ENCODE measurements at regions not wholly inside any gene's neighbourhood (a gene's known extent, or its start where the extent isn't known, plus 50 kb on each side); places are given as distances from the start of the nearest gene placed in this dataset.

GRCh38 chr20:50417023-50417329, 93.2 kb upstream of the PTPN1 start:
- H3K36me3 ChIP-seq = no peaks in the 10 kb centered on the region
- ATAC-seq = no peak
- H3K9me3 ChIP-seq = no peaks in the 10 kb centered on the region
- no peaks in the 10 kb centered on the region for H3K27me3 ChIP-seq
- WGBS, 2 donors (ENCODE audit: low coverage in 1 of 2) = no CpG with 5 or more reads among the region's 5 CpGs
- H3K4me1 ChIP-seq = peaks cover 11 to 51% (median 22%) of the 10 kb centered on the region in 3 donors
- TF ChIP-seq EP300 (IDR thresholded peaks at IDR 0.05) (no peak), CTCF (IDR thresholded peaks at IDR 0.05) (no peak), POLR2A (IDR thresholded peaks at IDR 0.05) (no peak), POLR2AphosphoS5 (IDR thresholded peaks at IDR 0.05) (no peak)
- peak overlapping the region; percentile 96 to 98 (median 96) for H3K27ac ChIP-seq
- no peak overlapping the region for H3K4me3 ChIP-seq

- WGBS, 2 donors (ENCODE audit: low coverage in 1 of 2) = 93 to 100% methylated on average over 1 to 6 of the region's 6 CpGs
- no peak for TF ChIP-seq CTCF (IDR thresholded peaks at IDR 0.05)
- TF ChIP-seq EP300 (IDR thresholded peaks at IDR 0.05) = no peak
- no peak for TF ChIP-seq POLR2A (IDR thresholded peaks at IDR 0.05)
- no peak for TF ChIP-seq POLR2AphosphoS5 (IDR thresholded peaks at IDR 0.05)
These were observed 92.5 kb upstream of the PTPN1 start for GRCh38 chr20:50417484-50418235.

GRCh38 chr20:50418890-50419642, 91.1 kb upstream of the PTPN1 start:
- WGBS, 2 donors (ENCODE audit: low coverage in 1 of 2) = 65 to 83% methylated on average over 2 to 4 of the region's 4 CpGs
- no peak overlapping the region for H3K4me3 ChIP-seq
- H3K36me3 ChIP-seq = no peaks in the 10 kb centered on the region
- H3K27ac ChIP-seq = peak overlapping the region in 1 of 4 donors; percentile 96
- TF ChIP-seq EP300 (IDR thresholded peaks at IDR 0.05) (peak; percentile 16), CTCF (IDR thresholded peaks at IDR 0.05) (no peak), POLR2AphosphoS5 (IDR thresholded peaks at IDR 0.05) (peak; percentile 33), POLR2A (IDR thresholded peaks at IDR 0.05) (no peak)
- no peaks in the 10 kb centered on the region for H3K27me3 ChIP-seq
- peaks cover 11 to 67% (median 38%) of the 10 kb centered on the region in 3 donors for H3K4me1 ChIP-seq
- H3K9me3 ChIP-seq = no peaks in the 10 kb centered on the region
- ATAC-seq = no peak

More at GRCh38 chr20:50417484-50418235, 92.5 kb upstream of the PTPN1 start:
- ATAC-seq = no peak
- Histone ChIP-seq H3K27me3 (no peaks in the 10 kb centered on the region), H3K27ac (peak overlapping the region; percentile 96 to 98 (median 96)), H3K36me3 (no peaks in the 10 kb centered on the region), H3K4me3 (no peak overlapping the region), H3K4me1 (peaks cover 11 to 53% (median 26%) of the 10 kb centered on the region in 3 donors), H3K9me3 (no peaks in the 10 kb centered on the region)

- Histone ChIP-seq H3K9me3 (no peaks in the 10 kb centered on the region), H3K27ac (peak overlapping the region in 1 of 4 donors; percentile 96), H3K27me3 (no peaks in the 10 kb centered on the region), H3K36me3 (no peaks in the 10 kb centered on the region), H3K4me1 (peaks cover 6 to 59% (median 32%) of the 10 kb centered on the region in 3 donors), H3K4me3 (no peak overlapping the region)
- no peak for ATAC-seq
- TF ChIP-seq EP300 (IDR thresholded peaks at IDR 0.05) (no peak), POLR2AphosphoS5 (IDR thresholded peaks at IDR 0.05) (no peak), POLR2A (IDR thresholded peaks at IDR 0.05) (no peak), CTCF (IDR thresholded peaks at IDR 0.05) (no peak)
- WGBS, 2 donors (ENCODE audit: low coverage in 1 of 2) = 82% methylated on average over 2 of the region's 7 CpGs; no CpG with 5 or more reads in 1 of the 2 donors
These were observed 89.8 kb upstream of the PTPN1 start for GRCh38 chr20:50420380-50420779.

Measured in gastroesophageal sphincter (tissue), 4 donors.